HG02870 (cell line): ENCODE measurements at regions not wholly inside any gene's neighbourhood (a gene's known extent, or its start where the extent isn't known, plus 50 kb on each side); places are given as distances from the start of the nearest gene placed in this dataset.
A peak's percentile ranks its signal among the peaks of the same experiment; 100 is the strongest.

Source experiments
- ATAC-seq: cut with Tn5 transposase; IDR thresholded peaks from one replicate; pipeline ENCODE4 v1.9.1; 2021; ENCODE audit warnings: mild to moderate bottlenecking, moderate library complexity; ENCODE audit not compliant: unreplicated experiment

- no peak for ATAC-seq
These were observed 81.9 kb upstream of the ZPBP start for GRCh38 chr7:50174948-50175347.

DNA sequence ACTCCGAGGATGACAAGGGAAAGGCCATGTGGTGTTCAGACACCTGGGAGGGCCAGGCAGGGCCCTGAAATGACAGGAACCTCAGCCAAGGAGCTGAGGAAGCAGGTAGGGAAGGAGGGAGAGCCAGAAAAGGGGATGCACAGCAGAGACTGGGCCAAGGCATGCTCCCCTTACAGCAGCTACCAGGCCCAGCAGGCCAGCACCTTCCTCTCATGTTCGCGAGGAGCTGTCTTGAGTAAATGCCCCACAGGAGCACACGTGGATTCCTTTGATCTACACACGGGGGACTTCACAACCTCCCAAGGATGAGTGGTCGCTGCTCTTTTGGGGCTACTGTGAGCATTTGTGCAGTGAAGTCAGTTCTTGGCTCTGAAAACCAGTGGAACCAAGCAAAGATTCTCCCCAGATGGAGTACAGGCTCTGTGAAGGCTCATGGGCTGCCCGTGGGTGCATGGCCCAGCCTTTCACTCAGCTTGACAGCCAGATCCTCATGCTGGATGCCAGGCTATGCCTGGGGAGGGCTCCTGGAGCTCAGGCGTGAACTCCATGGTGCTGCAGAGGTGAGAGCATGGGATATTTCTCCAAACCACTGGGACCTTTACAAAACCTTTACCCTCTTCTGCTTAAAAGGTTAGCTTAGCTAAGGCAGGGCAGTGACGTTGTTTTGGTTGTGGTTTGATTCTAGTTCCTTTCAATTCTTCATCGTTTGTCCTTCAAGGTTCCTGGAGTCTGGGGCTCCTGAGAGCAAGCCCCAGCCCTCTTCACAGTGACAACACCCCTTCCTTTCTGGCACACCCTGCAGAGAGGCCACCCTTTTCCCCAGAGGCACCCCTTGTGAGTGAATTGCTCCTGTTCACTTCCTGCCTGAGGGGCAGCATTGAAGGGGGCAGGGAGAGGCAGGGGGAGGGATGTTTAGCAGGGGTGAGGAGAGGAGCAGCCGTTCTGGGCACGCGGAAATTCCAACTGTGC, 74.2 kb upstream of the ZPBP start:
- ATAC-seq: no peak

DNA sequence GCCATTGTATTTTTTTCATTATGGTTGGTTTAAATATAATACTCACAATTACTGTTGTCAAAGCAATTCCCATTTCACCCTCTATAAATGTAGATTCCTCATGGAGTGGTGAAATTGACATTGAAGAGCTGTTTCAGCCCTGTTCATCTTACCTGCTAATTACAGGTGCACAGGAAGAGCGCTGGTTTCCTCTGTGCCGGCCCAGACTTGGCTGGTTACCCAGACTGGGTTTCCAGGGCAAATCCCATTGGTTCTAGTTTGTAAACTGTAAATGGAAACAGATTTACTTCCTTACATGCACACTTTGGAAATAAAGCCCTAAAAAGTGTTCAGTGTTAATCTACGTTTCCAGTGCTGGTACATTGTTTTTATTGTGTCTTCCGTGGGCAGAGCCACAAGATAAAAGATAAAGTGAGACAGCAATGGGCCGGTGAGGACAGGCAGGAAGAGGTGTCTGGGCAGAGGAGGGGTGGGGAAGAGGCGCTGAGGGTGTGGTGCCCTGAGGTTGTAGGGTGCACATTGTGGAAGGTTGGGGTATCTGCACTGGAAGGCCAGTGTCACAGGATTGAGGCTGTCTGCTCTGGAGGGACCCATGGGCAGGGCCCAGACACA, 71.6 kb upstream of the ZPBP start:
- no peak for ATAC-seq

- no peak for ATAC-seq
These were observed 67.2 kb upstream of the ZPBP start for GRCh38 chr7:50160206-50160605.

DNA sequence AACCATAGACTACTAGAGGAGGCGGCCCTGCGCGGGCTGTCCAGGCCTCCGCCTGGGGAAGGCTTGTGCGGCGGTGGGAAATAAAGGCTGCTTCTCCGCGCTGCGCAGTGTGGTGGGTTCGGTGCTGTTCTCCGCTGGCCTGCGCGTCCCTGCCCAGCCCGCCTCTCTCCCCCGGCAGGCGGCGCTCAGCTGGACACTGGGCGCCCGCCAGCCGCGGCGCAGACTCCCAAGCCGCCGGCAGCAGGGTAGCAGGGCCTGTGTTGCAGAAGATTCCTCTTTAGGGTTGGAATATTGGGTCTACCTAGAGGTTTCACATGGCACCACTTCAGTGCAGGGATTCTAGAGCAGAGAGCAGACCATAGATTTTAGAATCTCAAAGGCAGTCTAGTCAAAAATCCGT, 66.1 kb upstream of the ZPBP start:
- ATAC-seq: no peak

- no peak for ATAC-seq
These were observed 63.7 kb upstream of the ZPBP start for GRCh38 chr7:50156706-50157105.

- no peak for ATAC-seq
These were observed 63.1 kb upstream of the ZPBP start for GRCh38 chr7:50156163-50156562.

- no peak for ATAC-seq
These were observed 62.7 kb upstream of the ZPBP start for GRCh38 chr7:50155755-50156154.

DNA sequence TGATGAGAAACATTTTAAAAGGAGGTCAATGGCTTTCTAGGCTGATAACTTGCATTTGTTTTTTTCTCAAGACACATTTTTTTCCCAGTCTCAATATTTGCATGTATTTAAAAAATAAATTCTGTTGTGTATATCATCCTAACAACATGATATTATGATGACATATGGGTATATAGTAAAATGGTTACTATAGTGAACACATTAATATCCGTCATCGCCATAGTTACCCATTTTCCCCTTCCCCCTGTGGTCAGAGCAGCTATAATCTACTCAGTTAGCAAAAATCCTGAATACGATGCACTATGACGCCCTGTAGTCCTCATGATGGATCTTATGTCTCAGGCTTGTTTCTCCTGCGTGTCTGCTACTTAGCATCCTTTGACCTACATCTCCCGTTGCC, 60.9 kb upstream of the ZPBP start:
- no peak for ATAC-seq

DNA sequence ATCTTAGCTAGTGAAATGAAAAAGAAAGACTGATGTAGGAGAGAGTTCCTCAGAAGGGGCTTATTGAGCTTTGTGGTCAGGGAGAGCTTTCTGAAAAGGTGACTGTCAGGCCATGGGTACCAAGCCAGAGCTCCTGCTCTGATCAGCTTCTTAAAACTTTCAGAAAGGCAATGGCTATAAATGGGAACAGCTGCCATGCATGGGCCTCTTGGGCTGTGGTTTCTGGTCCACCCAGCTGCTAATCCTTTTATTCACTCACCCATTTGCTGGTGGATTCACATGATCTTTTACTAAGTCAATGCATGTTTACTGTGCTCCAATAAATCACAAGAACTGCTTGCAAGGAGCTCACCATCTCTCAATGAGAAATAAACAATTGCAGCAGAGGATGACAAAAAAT, 60.1 kb upstream of the ZPBP start:
- ATAC-seq: no peak

- ATAC-seq: no peak
These were observed 59.4 kb upstream of the ZPBP start for GRCh38 chr7:50152486-50152885.

DNA sequence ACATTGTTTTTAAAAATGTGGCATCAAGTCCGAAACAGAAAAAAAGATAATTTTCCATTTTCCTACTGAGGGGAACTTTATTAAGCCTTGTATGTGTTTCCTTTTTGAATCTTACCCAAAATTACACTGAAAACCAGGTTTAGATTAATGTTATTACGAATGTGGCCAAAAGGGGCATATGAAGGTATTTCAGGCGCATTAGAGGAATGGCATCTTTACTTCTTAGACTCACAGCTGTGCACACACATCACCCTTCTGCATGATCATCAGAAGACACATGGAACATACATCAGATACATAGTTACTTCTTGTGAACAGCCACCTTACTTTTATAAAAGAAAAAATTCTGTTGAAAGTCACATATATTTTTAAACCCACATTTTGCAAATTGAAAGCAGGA, 58.6 kb upstream of the ZPBP start:
- no peak for ATAC-seq

DNA sequence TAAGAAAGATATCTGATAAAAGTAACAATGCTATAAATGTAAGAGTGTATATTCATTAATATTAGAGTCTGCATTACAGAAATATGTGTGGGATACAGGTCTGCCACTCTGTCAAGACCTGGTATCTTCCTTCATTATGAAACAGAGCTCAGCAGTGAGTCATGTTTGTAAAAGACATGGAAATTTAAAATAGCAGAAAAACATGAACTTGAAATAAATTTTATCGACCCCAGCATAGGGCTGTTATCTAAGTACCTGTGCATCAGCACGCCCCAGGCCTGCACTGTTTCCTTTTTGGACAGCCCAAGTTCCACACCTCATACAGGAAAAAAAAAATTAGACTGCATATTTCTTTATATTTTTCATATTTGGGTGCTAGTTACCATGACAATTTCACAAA, 58.0 kb upstream of the ZPBP start:
- ATAC-seq: no peak

GRCh38 chr7:50149369-50149768, 56.3 kb upstream of the ZPBP start:
- no peak for ATAC-seq

- ATAC-seq: peak; percentile 55
These were observed 55.1 kb upstream of the ZPBP start for GRCh38 chr7:50147951-50148808.

GRCh38 chr7:50146692-50147091, 53.6 kb upstream of the ZPBP start:
- ATAC-seq: no peak

DNA sequence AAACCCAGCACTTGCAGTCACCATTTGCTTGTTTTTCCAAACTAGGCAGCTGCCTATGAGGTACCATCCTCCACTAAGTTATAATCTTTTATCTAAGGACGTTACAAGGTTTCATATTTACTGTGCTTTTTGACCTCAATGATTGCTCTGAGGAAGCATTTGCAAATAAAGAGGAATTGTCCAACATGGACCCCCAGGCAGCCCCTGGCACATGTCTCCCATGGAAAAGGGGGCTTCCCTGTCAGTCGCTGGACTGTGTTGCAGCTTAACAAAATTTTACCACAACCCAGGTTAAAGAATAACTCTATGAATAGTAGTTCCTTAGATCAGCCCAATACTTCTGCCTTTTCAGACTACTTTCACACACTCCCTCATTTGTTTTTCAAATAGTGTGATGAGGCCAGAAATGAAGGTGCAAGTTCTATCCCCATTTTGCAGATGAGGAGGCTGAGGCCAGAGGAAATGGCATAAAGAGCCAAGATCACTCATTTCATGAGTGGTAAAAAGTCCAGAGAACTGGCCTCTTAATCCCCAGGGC, 52.8 kb upstream of the ZPBP start:
- peak; percentile 24 for ATAC-seq

- ATAC-seq: no peak
These were observed 52.2 kb upstream of the ZPBP start for GRCh38 chr7:50145226-50145625.
